ENCODE measurements at regions not wholly inside any gene's neighbourhood (a gene's known extent, or its start where the extent isn't known, plus 50 kb on each side); places are given as distances from the start of the nearest gene placed in this dataset.
A peak's percentile ranks its signal among the peaks of the same experiment; 100 is the strongest.
"Not testable (repeated sequence)": the region's sequence is repeated elsewhere in the genome, so short reads cannot be mapped to it uniquely, and the experiment has no call there.

DNA sequence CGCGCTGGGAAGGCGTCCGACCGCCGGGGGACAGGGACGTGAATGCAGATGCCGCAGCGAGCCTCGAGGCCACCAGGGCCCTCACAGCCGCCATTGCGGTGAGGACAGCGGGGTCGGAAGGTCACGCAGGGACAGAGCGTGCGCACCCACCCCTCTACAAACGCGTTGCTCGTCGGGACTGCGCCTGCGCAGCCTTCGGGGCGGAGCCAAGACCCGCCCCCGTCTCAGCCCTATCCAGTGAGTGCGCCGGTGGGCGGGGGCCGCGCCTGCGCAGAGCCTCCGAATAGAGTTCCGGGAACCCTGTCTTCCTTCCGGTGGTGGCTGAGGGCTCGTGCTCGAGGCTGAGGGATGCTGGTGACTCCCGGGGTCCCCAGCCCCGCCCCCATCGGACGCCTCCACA lies 5393.1 kb upstream of the TPTE start:
- peak; percentile 94 to 97 for DNase-seq (ENCODE audit: low read depth in 2 of 2, low spot score in 1 of 2)

GRCh38 chr21:5133824-5134223 lies 5387.6 kb upstream of the TPTE start:
- DNase-seq (ENCODE audit: low read depth in 2 of 2, low spot score in 1 of 2), result not testable (repeated sequence)

DNA sequence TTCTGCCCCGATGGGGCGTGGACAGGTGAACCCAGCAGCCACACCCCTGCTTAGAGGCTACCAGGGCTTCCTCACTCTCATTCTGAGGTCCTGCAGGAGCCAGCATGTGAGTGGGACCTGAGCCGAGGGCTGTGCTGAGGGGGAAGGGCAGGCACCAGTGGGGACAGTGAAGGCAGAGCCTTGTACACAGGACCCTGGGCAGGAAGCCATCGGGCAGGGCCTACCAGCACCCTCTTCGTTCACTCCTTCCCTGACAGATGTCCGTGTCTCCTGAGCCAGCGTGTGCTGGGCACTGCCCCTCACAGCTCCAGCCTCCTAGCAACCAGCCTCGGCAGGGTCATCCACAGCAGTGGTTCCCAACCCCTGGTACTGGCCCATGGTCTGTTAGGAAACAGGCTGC lies 5385.0 kb upstream of the TPTE start:
- DNase-seq (ENCODE audit: low read depth in 2 of 2, low spot score in 1 of 2), result not testable (repeated sequence)

DNA sequence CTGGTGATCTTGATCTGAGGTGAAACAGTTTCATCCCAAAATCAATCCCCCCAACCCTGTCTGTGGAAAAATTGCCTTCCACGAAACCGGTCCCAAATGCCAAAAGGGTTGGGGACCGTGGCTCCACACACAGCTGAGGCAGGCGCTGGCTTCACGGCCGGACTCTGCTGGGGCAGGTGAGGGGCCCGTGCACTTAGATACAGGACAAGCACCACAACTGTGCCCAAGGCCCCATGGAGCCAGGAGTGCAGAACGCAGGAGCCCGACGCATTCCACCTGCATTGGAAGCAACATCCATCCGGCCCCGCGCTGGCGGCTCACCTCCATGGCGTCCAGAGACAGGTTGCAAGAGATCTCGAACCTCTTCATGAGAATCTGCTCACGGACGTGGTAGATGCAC lies 5384.4 kb upstream of the TPTE start:
- DNase-seq (ENCODE audit: low read depth in 2 of 2, low spot score in 1 of 2), result not testable (repeated sequence)

DNA sequence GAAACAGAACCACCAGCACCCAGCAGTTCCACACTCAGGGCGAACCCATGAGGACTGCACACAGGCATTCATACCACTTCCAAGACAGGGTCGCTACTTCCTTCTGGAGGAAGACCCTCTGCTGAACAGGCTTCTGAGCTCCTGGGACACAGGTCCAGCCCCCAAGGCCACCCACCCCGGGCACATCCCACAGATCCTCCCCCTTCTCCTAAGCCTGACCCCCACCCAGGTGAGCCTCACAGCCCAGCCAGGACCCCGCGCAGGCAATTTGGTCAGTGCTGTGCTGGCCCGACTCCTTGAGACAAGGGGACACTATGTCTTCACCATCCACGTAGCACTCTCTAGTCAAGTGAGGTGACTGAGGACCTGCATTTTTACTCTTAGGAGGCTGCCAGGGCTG lies 5382.7 kb upstream of the TPTE start:
- DNase-seq (ENCODE audit: low read depth in 2 of 2, low spot score in 1 of 2), result not testable (repeated sequence)

- not testable (repeated sequence) for DNase-seq (ENCODE audit: low read depth in 2 of 2, low spot score in 1 of 2)
These were observed 5381.9 kb upstream of the TPTE start for GRCh38 chr21:5139528-5139927.

- not testable (repeated sequence) for DNase-seq (ENCODE audit: low read depth in 2 of 2, low spot score in 1 of 2)
These were observed 5378.4 kb upstream of the TPTE start for GRCh38 chr21:5143011-5143410.

GRCh38 chr21:5144731-5145130 lies 5376.7 kb upstream of the TPTE start:
- DNase-seq (ENCODE audit: low read depth in 2 of 2, low spot score in 1 of 2), result not testable (repeated sequence)

- not testable (repeated sequence) for DNase-seq (ENCODE audit: low read depth in 2 of 2, low spot score in 1 of 2)
These were observed 5373.7 kb upstream of the TPTE start for GRCh38 chr21:5147685-5148084.

GRCh38 chr21:5149222-5149621 lies 5372.2 kb upstream of the TPTE start:
- DNase-seq (ENCODE audit: low read depth in 2 of 2, low spot score in 1 of 2), result not testable (repeated sequence)

- DNase-seq (ENCODE audit: low read depth in 2 of 2, low spot score in 1 of 2), result not testable (repeated sequence)
These were observed 5367.3 kb upstream of the TPTE start for GRCh38 chr21:5153842-5154640.

- peak; percentile 50 to 51 for DNase-seq (ENCODE audit: low read depth in 2 of 2, low spot score in 1 of 2)
These were observed 5366.8 kb upstream of the TPTE start for GRCh38 chr21:5154641-5154982.

GRCh38 chr21:5162693-5163574 lies 5358.4 kb upstream of the TPTE start:
- DNase-seq (ENCODE audit: low read depth in 2 of 2, low spot score in 1 of 2), result not testable (repeated sequence)

DNA sequence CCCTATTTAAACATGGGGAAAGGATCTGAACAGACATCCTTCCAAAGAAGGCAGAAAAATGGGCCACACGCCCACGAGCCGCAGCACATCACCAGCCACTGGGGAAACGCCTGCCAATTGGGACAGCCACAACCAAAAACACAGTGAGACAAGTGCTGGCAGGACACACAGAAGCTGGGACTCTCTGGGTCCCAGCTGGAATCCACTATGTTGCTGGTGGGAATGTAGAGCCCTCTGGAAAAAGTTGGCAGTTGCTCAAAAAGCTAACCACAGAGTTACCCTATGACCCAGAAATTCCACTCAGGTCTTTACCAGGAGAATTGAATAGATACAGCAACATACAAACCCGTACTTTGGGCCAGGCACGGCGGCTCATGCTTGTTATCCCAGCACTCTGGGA lies 5355.6 kb upstream of the TPTE start:
- DNase-seq (ENCODE audit: low read depth in 2 of 2, low spot score in 1 of 2), result not testable (repeated sequence)
